ENCODE measurements at regions not wholly inside any gene's neighbourhood (a gene's known extent, or its start where the extent isn't known, plus 50 kb on each side); places are given as distances from the start of the nearest gene placed in this dataset.

GRCh38 chr10:21083861-21084260 lies 186.8 kb upstream of the NEBL start:
- H3K27me3 ChIP-seq (replicated peaks in 1 of 4; ENCODE audit: control insufficient read depth in 3 of 4, extremely low read depth in 1 of 4, insufficient read depth in 3 of 4, low read length in 3 of 4): no peaks in the 10 kb centered on the region
- ChIA-PET POLR2A (ENCODE audit: partially characterized antibody) (no interaction called here), CTCF (ENCODE audit: partially characterized antibody) (interaction anchor here (0.6 to 2.0 kb wide), 3 partner anchors 78 to 405 kb away, joined by 3 to 4 read pairs (median 4); no protein-coding TSS in a partner anchor)
- H2BK5ac ChIP-seq (ENCODE audit: low read depth, low read length): no peak overlapping the region
- no peak overlapping the region for H2BK12ac ChIP-seq (ENCODE audit: low read depth, low read length)
- H3K14ac ChIP-seq (ENCODE audit: insufficient read length): no peak overlapping the region
- H2BK15ac ChIP-seq (ENCODE audit: low read length): no peak overlapping the region
- no peak overlapping the region for H3K23ac ChIP-seq (ENCODE audit: insufficient read length)
- no peak overlapping the region for H3K18ac ChIP-seq (ENCODE audit: extremely low read depth, low read length)
- H2AFZ ChIP-seq (ENCODE audit: low read length): no peak overlapping the region
- no peaks in the 10 kb centered on the region for H3K23me2 ChIP-seq (ENCODE audit: low read depth, low read length)
- H3K4me1 ChIP-seq (replicated peaks in 1 of 4; ENCODE audit: control insufficient read depth in 3 of 4, insufficient read depth in 4 of 4, low read length in 3 of 4): peaks cover 0 to 3% (median under 1%) of the 10 kb centered on the region in 4 experiments; a peak in 3 of 7 replicates
- no peaks in the 10 kb centered on the region for H3K79me2 ChIP-seq (ENCODE audit: control insufficient read depth in 1 of 2, insufficient read depth in 2 of 2, low read length in 2 of 2)
- H2BK20ac ChIP-seq (ENCODE audit: low read length): no peak overlapping the region
- no peaks in the 10 kb centered on the region for H3K36me3 ChIP-seq (ENCODE audit: control insufficient read depth in 2 of 4, insufficient read depth in 4 of 4, low read length in 3 of 4)
- H3K9ac ChIP-seq (replicated peaks in 1 of 4; ENCODE audit: extremely low read depth in 1 of 4, low read depth in 3 of 4, low read length in 3 of 4): no peak overlapping the region
- H3K27ac ChIP-seq (ENCODE audit: low read depth, low read length): no peak overlapping the region
- WGBS, 2 experiments (ENCODE audit: extremely low coverage in 1 of 2, insufficient coverage in 1 of 2, insufficient read length in 1 of 2, insufficient replicate concordance in 2 of 2, low coverage in 1 of 2, low lambda C conversion rate in 2 of 2, missing lambda C conversion rate in 1 of 2): 90% methylated on average over 3 of the region's 3 CpGs; no CpG with 5 or more reads in 1 of the 2 experiments
- no peak overlapping the region for H2BK120ac ChIP-seq (replicated peaks; ENCODE audit: low read depth, low read length)
- no peak overlapping the region for H3K4ac ChIP-seq (replicated peaks; ENCODE audit: insufficient read length, low read depth, low read length)
- no peak overlapping the region for H3K4me3 ChIP-seq (ENCODE audit: extremely low read depth in 1 of 4, insufficient read depth in 2 of 4, low read depth in 3 of 4, low read length in 4 of 4)
- H4K20me1 ChIP-seq (replicated peaks in 1 of 2; ENCODE audit: control insufficient read depth in 1 of 2, insufficient read depth in 2 of 2, low read length in 2 of 2): no peaks in the 10 kb centered on the region
- H3K79me1 ChIP-seq (ENCODE audit: low read depth, low read length): peaks cover 2% of the 10 kb centered on the region; the same call in 1 of the 2 replicates
- no peak overlapping the region for H3K56ac ChIP-seq (replicated peaks; ENCODE audit: insufficient read length, low read depth, low read length)
- no peak overlapping the region for H2AK5ac ChIP-seq (ENCODE audit: low read depth, low read length)
- H4K5ac ChIP-seq (ENCODE audit: insufficient read length, low read depth, low read length): no peak overlapping the region
- H3K4me2 ChIP-seq (ENCODE audit: insufficient read depth in 1 of 2, low read depth in 2 of 2, low read length in 2 of 2): no peak overlapping the region
- no peak overlapping the region for H4K8ac ChIP-seq (ENCODE audit: extremely low read depth, insufficient read depth, low read length)
- no peak overlapping the region for H4K91ac ChIP-seq (replicated peaks; ENCODE audit: insufficient read length, low read length)
- no peak for FAIRE-seq
- no peak for DNase-seq (ENCODE audit: low read depth in 1 of 2, low spot score in 2 of 2)
- no peaks in the 10 kb centered on the region for H3K9me3 ChIP-seq (ENCODE audit: insufficient read depth in 2 of 2, low read depth in 1 of 2, low read length in 1 of 2)
- no peak for TF ChIP-seq CHD7 (IDR thresholded peaks at IDR 0.05; ENCODE audit: insufficient replicate concordance, low read length)
